GM12878 (cell line): ENCODE measurements at regions not wholly inside any gene's neighbourhood (a gene's known extent, or its start where the extent isn't known, plus 50 kb on each side); places are given as distances from the start of the nearest gene placed in this dataset.

ENCODE experiments used
- RCOR1 ChIP-seq: conservative IDR thresholded peaks from 2 replicates; pipeline ENCODE4 v1.6.1; 2012; ENCODE audit warnings: low read depth, low read length, improper control_type of control experiment
- ZNF24 ChIP-seq: fragments of 450-650 bp; IDR thresholded peaks from 2 replicates; pipeline ENCODE4 v1.6.1; 2017; ENCODE audit warnings: antibody characterized with exemption, mild to moderate bottlenecking

- TF ChIP-seq ZNF24 (no peak), RCOR1 (no peak)
These were observed 684.8 kb upstream of the CCNG1 start for GRCh38 chr5:162752612-162753011.
